ENCODE measurements at regions not wholly inside any gene's neighbourhood (a gene's known extent, or its start where the extent isn't known, plus 50 kb on each side); places are given as distances from the start of the nearest gene placed in this dataset.

GRCh38 chr4:31052519-31052918, 332.4 kb downstream of the PCDH7 start:
- TF ChIP-seq ZNF274 (IDR thresholded peaks at IDR 0.05; ENCODE audit: low read depth, low read length) (no peak), SUZ12 (IDR thresholded peaks at IDR 0.05; ENCODE audit: extremely low read depth, insufficient read depth, insufficient read length) (no peak), YY1 (IDR thresholded peaks at IDR 0.05; ENCODE audit: insufficient read depth, insufficient read length) (no peak)
- H3K9ac ChIP-seq (ENCODE audit: insufficient read length, low read depth), result no peak overlapping the region

DNA sequence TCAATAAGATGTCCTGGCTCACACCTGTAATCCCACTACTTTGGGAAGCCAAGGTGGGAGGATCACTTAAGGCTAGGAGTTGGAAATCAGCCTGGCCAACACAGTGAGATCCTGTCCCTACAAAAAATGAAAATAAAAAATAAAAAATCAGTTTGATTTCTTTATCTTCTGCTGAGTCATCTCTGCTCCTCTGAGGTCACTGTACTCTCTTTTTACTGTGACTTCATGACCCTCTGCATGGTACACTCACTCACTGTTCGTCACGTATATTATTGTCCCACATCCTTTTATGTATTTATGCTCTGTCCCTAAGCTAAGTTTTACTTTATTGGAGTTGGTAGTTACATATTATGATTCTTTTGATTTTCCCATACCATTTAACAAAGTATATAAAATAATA, 333.3 kb downstream of the PCDH7 start:
- Histone ChIP-seq H3K36me3 (ENCODE audit: insufficient read depth, insufficient read length, low read length) (no peaks in the 10 kb centered on the region), H3K9me3 (ENCODE audit: insufficient read depth, low read length) (no peaks in the 10 kb centered on the region), H3K27me3 (ENCODE audit: insufficient read depth, insufficient read length) (no peaks in the 10 kb centered on the region), H3K4me1 (ENCODE audit: insufficient read depth, insufficient read length) (no peaks in the 10 kb centered on the region), H3K9ac (ENCODE audit: insufficient read length, low read depth) (no peak overlapping the region), H3K4me3 (ENCODE audit: insufficient read length, low read depth) (no peak overlapping the region)
- DNase-seq (ENCODE audit: low read depth, low spot score), result no peak
- TF ChIP-seq ZNF274 (IDR thresholded peaks at IDR 0.05; ENCODE audit: low read depth, low read length) (no peak), SUZ12 (IDR thresholded peaks at IDR 0.05; ENCODE audit: extremely low read depth, insufficient read depth, insufficient read length) (no peak), YY1 (IDR thresholded peaks at IDR 0.05; ENCODE audit: insufficient read depth, insufficient read length) (no peak)

More at GRCh38 chr4:31052519-31052918, 332.4 kb downstream of the PCDH7 start:
- H3K4me3 ChIP-seq (ENCODE audit: insufficient read length, low read depth), result no peak overlapping the region
- no peaks in the 10 kb centered on the region for H3K9me3 ChIP-seq (ENCODE audit: insufficient read depth, low read length)
- no peaks in the 10 kb centered on the region for H3K36me3 ChIP-seq (ENCODE audit: insufficient read depth, insufficient read length, low read length)
- DNase-seq (ENCODE audit: low read depth, low spot score), result no peak
- no peaks in the 10 kb centered on the region for H3K4me1 ChIP-seq (ENCODE audit: insufficient read depth, insufficient read length)
- no peaks in the 10 kb centered on the region for H3K27me3 ChIP-seq (ENCODE audit: insufficient read depth, insufficient read length)

GRCh38 chr4:31054295-31054694, 334.1 kb downstream of the PCDH7 start:
- DNase-seq (ENCODE audit: low read depth, low spot score), result no peak
- Histone ChIP-seq H3K9ac (ENCODE audit: insufficient read length, low read depth) (no peak overlapping the region), H3K27me3 (ENCODE audit: insufficient read depth, insufficient read length) (no peaks in the 10 kb centered on the region), H3K9me3 (ENCODE audit: insufficient read depth, low read length) (no peaks in the 10 kb centered on the region), H3K36me3 (ENCODE audit: insufficient read depth, insufficient read length, low read length) (no peaks in the 10 kb centered on the region), H3K4me1 (ENCODE audit: insufficient read depth, insufficient read length) (no peaks in the 10 kb centered on the region), H3K4me3 (ENCODE audit: insufficient read length, low read depth) (no peak overlapping the region)
- TF ChIP-seq YY1 (IDR thresholded peaks at IDR 0.05; ENCODE audit: insufficient read depth, insufficient read length) (no peak), SUZ12 (IDR thresholded peaks at IDR 0.05; ENCODE audit: extremely low read depth, insufficient read depth, insufficient read length) (no peak), ZNF274 (IDR thresholded peaks at IDR 0.05; ENCODE audit: low read depth, low read length) (no peak)

- Histone ChIP-seq H3K9me3 (ENCODE audit: insufficient read depth, low read length) (no peaks in the 10 kb centered on the region), H3K4me3 (ENCODE audit: insufficient read length, low read depth) (no peak overlapping the region), H3K4me1 (ENCODE audit: insufficient read depth, insufficient read length) (no peaks in the 10 kb centered on the region), H3K9ac (ENCODE audit: insufficient read length, low read depth) (no peak overlapping the region), H3K27me3 (ENCODE audit: insufficient read depth, insufficient read length) (no peaks in the 10 kb centered on the region), H3K36me3 (ENCODE audit: insufficient read depth, insufficient read length, low read length) (no peaks in the 10 kb centered on the region)
- DNase-seq (ENCODE audit: low read depth, low spot score), result no peak
- TF ChIP-seq ZNF274 (IDR thresholded peaks at IDR 0.05; ENCODE audit: low read depth, low read length) (no peak), YY1 (IDR thresholded peaks at IDR 0.05; ENCODE audit: insufficient read depth, insufficient read length) (no peak), SUZ12 (IDR thresholded peaks at IDR 0.05; ENCODE audit: extremely low read depth, insufficient read depth, insufficient read length) (no peak)
Observed at GRCh38 chr4:31058656-31059055, 338.5 kb downstream of the PCDH7 start.

GRCh38 chr4:31059753-31060522, 339.8 kb downstream of the PCDH7 start:
- Histone ChIP-seq H3K4me3 (ENCODE audit: insufficient read length, low read depth) (no peak overlapping the region), H3K9ac (ENCODE audit: insufficient read length, low read depth) (no peak overlapping the region), H3K27me3 (ENCODE audit: insufficient read depth, insufficient read length) (no peaks in the 10 kb centered on the region), H3K4me1 (ENCODE audit: insufficient read depth, insufficient read length) (no peaks in the 10 kb centered on the region), H3K36me3 (ENCODE audit: insufficient read depth, insufficient read length, low read length) (no peaks in the 10 kb centered on the region), H3K9me3 (ENCODE audit: insufficient read depth, low read length) (no peaks in the 10 kb centered on the region)
- no peak for TF ChIP-seq SUZ12 (IDR thresholded peaks at IDR 0.05; ENCODE audit: extremely low read depth, insufficient read depth, insufficient read length)
- no peak for TF ChIP-seq ZNF274 (IDR thresholded peaks at IDR 0.05; ENCODE audit: low read depth, low read length)
- no peak for TF ChIP-seq YY1 (IDR thresholded peaks at IDR 0.05; ENCODE audit: insufficient read depth, insufficient read length)
- no peak for DNase-seq (ENCODE audit: low read depth, low spot score)

GRCh38 chr4:31065086-31065485, 344.9 kb downstream of the PCDH7 start:
- no peaks in the 10 kb centered on the region for H3K36me3 ChIP-seq (ENCODE audit: insufficient read depth, insufficient read length, low read length)
- no peak for DNase-seq (ENCODE audit: low read depth, low spot score)

DNA sequence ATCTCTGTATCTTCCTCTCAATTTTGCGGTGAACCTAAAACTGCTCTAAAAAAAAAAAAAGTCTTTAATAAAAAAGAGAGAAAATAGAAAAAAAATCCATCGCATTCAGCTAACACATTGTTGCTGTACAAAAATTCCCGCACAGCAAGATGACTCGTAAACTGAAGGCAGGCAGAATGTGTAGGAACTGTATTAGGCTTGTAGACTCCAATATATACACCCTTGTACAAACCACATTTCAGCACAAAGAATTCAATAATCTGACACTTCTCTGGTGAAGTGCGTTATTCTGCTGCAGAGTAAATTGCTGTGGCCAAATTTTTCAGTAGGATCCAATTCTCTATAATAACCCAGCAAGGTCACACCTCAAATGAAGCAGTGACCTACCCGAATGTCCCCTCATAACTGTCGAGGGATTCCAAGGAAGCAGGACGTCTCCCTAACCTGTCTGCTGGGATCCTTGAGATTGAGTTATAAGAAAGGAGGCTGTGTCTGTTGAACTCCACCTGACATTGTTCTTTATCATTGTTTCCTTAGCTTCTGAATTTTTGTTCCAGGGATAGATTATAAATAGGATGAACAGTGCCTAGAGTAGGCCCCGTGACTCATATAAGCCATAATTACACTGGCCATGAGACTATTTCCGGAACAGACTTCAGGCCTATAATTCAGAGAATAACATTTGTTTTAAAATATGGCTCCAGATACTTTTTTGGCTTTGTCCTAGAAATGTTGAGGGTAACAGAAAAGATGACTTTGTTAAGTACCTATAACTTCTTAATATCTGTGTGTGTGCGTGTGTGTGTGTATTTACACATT, 348.3 kb downstream of the PCDH7 start:
- TF ChIP-seq SUZ12 (IDR thresholded peaks at IDR 0.05; ENCODE audit: extremely low read depth, insufficient read depth, insufficient read length) (no peak), ZNF274 (IDR thresholded peaks at IDR 0.05; ENCODE audit: low read depth, low read length) (no peak), YY1 (IDR thresholded peaks at IDR 0.05; ENCODE audit: insufficient read depth, insufficient read length) (no peak)
- no peak overlapping the region for H3K9ac ChIP-seq (ENCODE audit: insufficient read length, low read depth)
- no peak overlapping the region for H3K4me3 ChIP-seq (ENCODE audit: insufficient read length, low read depth)
- no peak for DNase-seq (ENCODE audit: low read depth, low spot score)
- H3K4me1 ChIP-seq (ENCODE audit: insufficient read depth, insufficient read length), result no peaks in the 10 kb centered on the region
- H3K36me3 ChIP-seq (ENCODE audit: insufficient read depth, insufficient read length, low read length), result no peaks in the 10 kb centered on the region
- H3K9me3 ChIP-seq (ENCODE audit: insufficient read depth, low read length), result no peaks in the 10 kb centered on the region
- no peaks in the 10 kb centered on the region for H3K27me3 ChIP-seq (ENCODE audit: insufficient read depth, insufficient read length)

More at GRCh38 chr4:31065086-31065485, 344.9 kb downstream of the PCDH7 start:
- H3K9ac ChIP-seq (ENCODE audit: insufficient read length, low read depth), result no peak overlapping the region
- no peaks in the 10 kb centered on the region for H3K4me1 ChIP-seq (ENCODE audit: insufficient read depth, insufficient read length)
- H3K4me3 ChIP-seq (ENCODE audit: insufficient read length, low read depth), result no peak overlapping the region
- no peak for TF ChIP-seq SUZ12 (IDR thresholded peaks at IDR 0.05; ENCODE audit: extremely low read depth, insufficient read depth, insufficient read length)
- no peak for TF ChIP-seq YY1 (IDR thresholded peaks at IDR 0.05; ENCODE audit: insufficient read depth, insufficient read length)
- TF ChIP-seq ZNF274 (IDR thresholded peaks at IDR 0.05; ENCODE audit: low read depth, low read length), result no peak
- no peaks in the 10 kb centered on the region for H3K9me3 ChIP-seq (ENCODE audit: insufficient read depth, low read length)
- no peaks in the 10 kb centered on the region for H3K27me3 ChIP-seq (ENCODE audit: insufficient read depth, insufficient read length)

All from NT2/D1 (cell line).